DOHH2 (cell line): ENCODE measurements at regions not wholly inside any gene's neighbourhood (a gene's known extent, or its start where the extent isn't known, plus 50 kb on each side); places are given as distances from the start of the nearest gene placed in this dataset.

ENCODE experiments used
- H3F3A ChIP-seq: fragments of 200-600 bp; sonication (generic), shearing (Covaris generic); 2 replicates; pipeline ENCODE4 v1.6.0; 2016; ENCODE audit warnings: antibody characterized with exemption, mild to moderate bottlenecking; ENCODE audit not compliant: control insufficient read depth, insufficient read depth
- H3K27ac ChIP-seq: fragments of 200-600 bp; sonication (generic); 2 replicates; pipeline ENCODE4 v1.5.1; 2014; ENCODE audit warnings: low read depth, mild to moderate bottlenecking, low read length, moderate library complexity
- H3K27me3 ChIP-seq: fragments of 200-600 bp; sonication (generic); 2 replicates; pipeline ENCODE4 v1.6.1; 2014; ENCODE audit warnings: mild to moderate bottlenecking, low read length, mixed read lengths; ENCODE audit not compliant: control insufficient read depth
- H3K36me3 ChIP-seq: fragments of 200-600 bp; sonication (generic); 2 replicates; pipeline ENCODE4 v1.6.1; 2014; ENCODE audit warnings: mild to moderate bottlenecking, low read length, moderate library complexity, mixed read lengths; ENCODE audit not compliant: control insufficient read depth
- H3K4me1 ChIP-seq: fragments of 200-600 bp; sonication (generic); 2 replicates; pipeline ENCODE4 v1.6.1; 2014; ENCODE audit warnings: mild to moderate bottlenecking, low read length, mixed read lengths; ENCODE audit not compliant: control insufficient read depth
- H3K4me2 ChIP-seq: fragments of 200-600 bp; sonication (generic); 2 replicates; pipeline ENCODE4 v1.6.0; 2014; ENCODE audit warnings: mild to moderate bottlenecking, low read length, moderate library complexity
- H3K4me3 ChIP-seq: fragments of 200-600 bp; sonication (generic); 2 replicates; pipeline ENCODE4 v1.5.1; 2014; ENCODE audit warnings: mild to moderate bottlenecking, low read length, mixed read lengths
- H3K79me2 ChIP-seq: fragments of 200-600 bp; sonication (generic); 2 replicates; pipeline ENCODE4 v1.6.1; 2014; ENCODE audit warnings: mild to moderate bottlenecking, low read length, mixed read lengths; ENCODE audit not compliant: control insufficient read depth
- H3K9me2 ChIP-seq: fragments of 200-600 bp; sonication (generic); replicated peaks from 2 replicates; pipeline ENCODE4 v1.6.1; 2014; ENCODE audit warnings: mild to moderate bottlenecking, low read length, mixed read lengths; ENCODE audit not compliant: control insufficient read depth
- H3K9me3 ChIP-seq: fragments of 200-600 bp; sonication (generic); 2 replicates; pipeline ENCODE4 v1.6.1; 2014; ENCODE audit warnings: antibody characterized with exemption, low read length, mixed read lengths; ENCODE audit not compliant: control insufficient read depth, insufficient read depth
- H4K20me1 ChIP-seq: fragments of 200-600 bp; sonication (generic); 2 replicates; pipeline ENCODE4 v1.6.0; 2014; ENCODE audit warnings: low read depth, mild to moderate bottlenecking, antibody characterized with exemption, low read length, moderate library complexity; ENCODE audit not compliant: control insufficient read depth, insufficient read depth
- CTCF ChIP-seq: fragments of 200-600 bp; sonication (generic); IDR thresholded peaks from one replicate; pipeline ENCODE4 v1.5.1; 2014; ENCODE audit warnings: antibody characterized with exemption, mild to moderate bottlenecking, low read depth, low read length; ENCODE audit not compliant: poor library complexity, severe bottlenecking
- EZH2phosphoT487 ChIP-seq: fragments of 200-600 bp; sonication (generic); IDR thresholded peaks from 2 replicates; pipeline ENCODE4 v1.6.1; 2017; ENCODE audit warnings: borderline replicate concordance, mild to moderate bottlenecking, antibody characterized with exemption, low read length, moderate library complexity, mixed read lengths

GRCh38 chr21:22885614-22886013 lies 1887.4 kb downstream of the NCAM2 start:
- H3K4me2 ChIP-seq, result no peak overlapping the region
- H4K20me1 ChIP-seq, result no peaks in the 10 kb centered on the region
- no peak overlapping the region for H3K4me3 ChIP-seq
- H3K4me1 ChIP-seq, result no peaks in the 10 kb centered on the region
- no peak for TF ChIP-seq CTCF
- TF ChIP-seq EZH2phosphoT487, result no peak
- no peaks in the 10 kb centered on the region for H3K9me2 ChIP-seq
- no peaks in the 10 kb centered on the region for H3K79me2 ChIP-seq
- H3F3A ChIP-seq, result no peaks in the 10 kb centered on the region
- no peaks in the 10 kb centered on the region for H3K27me3 ChIP-seq
- H3K9me3 ChIP-seq, result no peaks in the 10 kb centered on the region; the same call in 1 of the 2 replicates
- H3K36me3 ChIP-seq, result no peaks in the 10 kb centered on the region
- H3K27ac ChIP-seq, result no peak overlapping the region

GRCh38 chr21:22889445-22889844 lies 1891.2 kb downstream of the NCAM2 start:
- H3K79me2 ChIP-seq, result no peaks in the 10 kb centered on the region
- no peaks in the 10 kb centered on the region for H3F3A ChIP-seq
- H3K36me3 ChIP-seq, result no peaks in the 10 kb centered on the region
- no peaks in the 10 kb centered on the region for H3K27me3 ChIP-seq
- TF ChIP-seq EZH2phosphoT487, result no peak
- no peak for TF ChIP-seq CTCF
- H3K9me2 ChIP-seq, result no peaks in the 10 kb centered on the region
- no peak overlapping the region for H3K4me3 ChIP-seq
- no peaks in the 10 kb centered on the region; the same call in 1 of the 2 replicates for H3K9me3 ChIP-seq
- no peaks in the 10 kb centered on the region for H3K4me1 ChIP-seq
- H4K20me1 ChIP-seq, result no peaks in the 10 kb centered on the region
- no peak overlapping the region for H3K27ac ChIP-seq
- H3K4me2 ChIP-seq, result no peak overlapping the region

- Histone ChIP-seq H3K27me3 (no peaks in the 10 kb centered on the region), H3F3A (no peaks in the 10 kb centered on the region), H3K4me3 (no peak overlapping the region), H4K20me1 (no peaks in the 10 kb centered on the region), H3K27ac (no peak overlapping the region), H3K36me3 (no peaks in the 10 kb centered on the region), H3K4me1 (no peaks in the 10 kb centered on the region), H3K9me2 (no peaks in the 10 kb centered on the region), H3K9me3 (no peaks in the 10 kb centered on the region; the same call in 1 of the 2 replicates), H3K79me2 (no peaks in the 10 kb centered on the region), H3K4me2 (no peak overlapping the region)
- TF ChIP-seq CTCF, result no peak
- no peak for TF ChIP-seq EZH2phosphoT487
Observed at GRCh38 chr21:22890656-22891055, 1892.4 kb downstream of the NCAM2 start.

GRCh38 chr21:22892028-22892427 lies 1893.8 kb downstream of the NCAM2 start:
- Histone ChIP-seq H3K9me3 (no peaks in the 10 kb centered on the region; the same call in 1 of the 2 replicates), H3K9me2 (no peaks in the 10 kb centered on the region), H3K27ac (no peak overlapping the region), H3K27me3 (no peaks in the 10 kb centered on the region), H3F3A (no peaks in the 10 kb centered on the region), H3K4me1 (no peaks in the 10 kb centered on the region), H3K4me2 (no peak overlapping the region), H3K4me3 (no peak overlapping the region), H3K79me2 (no peaks in the 10 kb centered on the region), H3K36me3 (no peaks in the 10 kb centered on the region), H4K20me1 (no peaks in the 10 kb centered on the region)
- TF ChIP-seq CTCF, result no peak
- TF ChIP-seq EZH2phosphoT487, result no peak
